UCSD-AML1 (cell line): ENCODE measurements at regions not wholly inside any gene's neighbourhood (a gene's known extent, or its start where the extent isn't known, plus 50 kb on each side); places are given as distances from the start of the nearest gene placed in this dataset.

Source experiments
- DNase-seq: peaks from one replicate; lab custom pipeline; 2025; ENCODE audit not compliant: unreplicated experiment; lab: John Stamatoyannopoulos, UW

DNA sequence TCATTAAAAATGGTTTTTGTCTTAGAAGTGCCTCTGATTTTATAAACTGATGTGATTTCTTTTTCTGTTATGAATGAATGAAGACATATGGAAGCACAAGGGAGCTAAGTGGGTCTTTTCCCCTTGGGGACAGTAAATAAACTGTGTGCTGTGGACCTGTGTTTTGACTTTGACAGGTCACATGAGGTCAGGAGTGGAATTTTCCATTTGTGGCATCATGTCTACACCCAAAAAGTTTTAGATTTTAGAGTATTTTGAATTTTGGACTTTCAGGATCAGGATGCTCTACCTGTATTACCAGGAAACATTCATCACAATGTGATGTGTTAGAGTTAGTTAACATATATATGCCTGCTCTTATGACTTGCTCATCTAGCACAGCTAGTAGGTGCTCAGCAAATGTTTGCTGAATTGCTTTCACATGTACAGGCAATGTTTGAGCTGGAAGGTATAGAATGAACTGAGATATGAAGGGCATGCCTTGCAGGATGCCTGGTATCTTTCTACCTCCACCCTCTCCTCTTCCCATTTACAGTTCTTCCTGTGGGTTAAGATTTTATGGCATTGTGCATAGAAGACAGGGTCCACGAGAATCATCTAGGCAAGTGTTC, 73.2 kb upstream of the NR3C1 start:
- no peak for DNase-seq

- no peak for DNase-seq
Measured at GRCh38 chr5:143474616-143475015, 71.1 kb upstream of the NR3C1 start.

- no peak for DNase-seq
Measured at GRCh38 chr5:143473481-143473880, 70.0 kb upstream of the NR3C1 start.

DNA sequence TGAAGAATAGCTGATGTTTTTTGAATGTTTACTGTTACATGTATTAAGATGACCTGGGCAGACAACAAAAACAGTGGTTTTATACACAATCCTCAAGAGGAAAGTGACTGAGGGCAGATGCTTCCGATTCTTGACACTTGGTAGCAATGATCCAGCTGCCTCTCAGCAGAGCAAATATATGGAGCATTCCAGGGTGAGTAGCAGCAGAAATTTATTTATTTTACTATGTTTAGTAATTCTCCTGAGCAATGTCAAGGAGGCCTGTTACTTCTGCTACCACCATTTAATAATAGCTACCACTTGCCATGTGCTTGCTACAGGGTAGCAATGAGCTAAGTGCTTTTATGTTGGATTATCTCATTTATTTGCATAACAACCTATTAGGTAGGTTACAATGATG, 69.1 kb upstream of the NR3C1 start:
- no peak for DNase-seq

DNA sequence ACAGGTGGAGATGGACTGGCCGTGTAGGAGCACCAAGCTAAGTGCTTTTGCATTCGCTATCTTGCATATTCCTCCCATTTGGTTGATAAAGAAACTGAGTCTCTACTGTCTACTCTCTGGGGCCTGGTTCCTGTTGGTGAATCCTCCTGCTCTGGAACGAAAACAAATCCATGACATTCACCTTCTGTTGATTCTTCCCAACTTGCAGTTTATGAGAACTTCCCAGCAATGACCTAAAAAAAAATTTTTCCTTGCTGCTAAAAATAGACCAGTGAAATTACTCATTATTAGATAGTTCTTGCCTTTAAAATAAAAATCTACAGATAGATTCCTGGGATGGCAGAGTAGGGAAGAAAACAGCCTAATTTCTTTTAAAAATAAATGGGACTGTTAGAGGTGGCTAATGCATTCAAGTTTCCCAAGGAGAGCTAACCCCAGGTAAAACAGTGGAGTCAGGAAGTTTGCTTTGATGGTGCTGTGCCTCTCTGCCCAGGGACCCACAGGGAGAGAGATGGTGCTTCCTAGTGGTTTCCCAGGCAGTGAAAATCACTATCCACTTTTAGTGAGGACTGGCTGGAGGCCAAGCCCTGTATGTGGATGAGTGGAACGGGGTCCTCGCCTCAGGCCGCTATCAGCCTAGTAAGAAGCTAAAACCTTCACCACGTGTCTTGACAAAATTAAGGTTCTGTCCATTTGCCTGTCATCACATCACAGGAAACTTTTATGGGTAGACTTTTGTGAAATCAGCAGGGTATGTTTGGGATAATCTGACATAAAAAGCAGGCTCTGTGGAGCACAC, 68.4 kb upstream of the NR3C1 start:
- DNase-seq = no peak

- no peak for DNase-seq
Measured at GRCh38 chr5:143471041-143471509, 67.6 kb upstream of the NR3C1 start.

DNA sequence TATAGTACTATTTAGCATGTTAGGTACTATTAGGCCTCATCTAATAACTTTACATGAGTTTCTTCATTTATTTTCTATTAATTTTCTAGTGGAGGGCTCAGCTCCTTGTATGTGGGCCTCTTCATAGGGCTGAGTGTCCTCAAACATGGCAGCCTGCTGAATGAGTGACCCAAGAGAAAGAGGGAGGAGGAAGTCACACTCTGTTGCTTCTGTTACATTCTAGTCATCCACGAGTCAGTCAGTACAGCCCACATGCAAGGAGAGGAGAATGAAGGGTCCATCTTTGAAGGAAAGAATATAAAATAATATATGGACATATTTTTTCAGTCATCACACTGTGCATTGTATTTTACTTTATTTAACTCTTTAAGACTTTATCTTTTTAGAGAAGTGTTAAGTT, 66.6 kb upstream of the NR3C1 start:
- no peak for DNase-seq

GRCh38 chr5:143469125-143469524, 65.6 kb upstream of the NR3C1 start:
- DNase-seq = no peak

GRCh38 chr5:143466632-143467031, 63.1 kb upstream of the NR3C1 start:
- no peak for DNase-seq

GRCh38 chr5:143464723-143465490, 61.4 kb upstream of the NR3C1 start:
- DNase-seq = no peak

- DNase-seq = no peak
Measured at GRCh38 chr5:143462431-143462830, 58.9 kb upstream of the NR3C1 start.

DNA sequence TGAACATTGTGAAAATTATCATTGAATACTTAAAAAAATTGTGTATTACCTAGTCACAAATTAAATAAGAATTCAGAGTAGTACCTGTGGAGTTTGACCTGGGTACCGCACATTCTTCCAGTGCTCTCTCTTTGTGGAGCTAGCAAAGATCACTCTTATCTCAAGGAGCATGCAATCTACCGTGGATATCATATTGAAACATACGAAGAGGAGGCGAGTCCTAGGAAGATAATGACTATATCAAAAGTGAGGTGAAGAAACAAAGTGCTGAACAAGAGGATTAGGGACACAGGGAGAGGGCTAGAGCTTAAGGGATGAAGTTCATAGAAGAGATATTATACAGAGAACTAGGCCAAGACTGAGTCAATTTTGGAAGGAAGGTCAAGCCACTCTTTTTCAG, 55.9 kb upstream of the NR3C1 start:
- DNase-seq = no peak

DNA sequence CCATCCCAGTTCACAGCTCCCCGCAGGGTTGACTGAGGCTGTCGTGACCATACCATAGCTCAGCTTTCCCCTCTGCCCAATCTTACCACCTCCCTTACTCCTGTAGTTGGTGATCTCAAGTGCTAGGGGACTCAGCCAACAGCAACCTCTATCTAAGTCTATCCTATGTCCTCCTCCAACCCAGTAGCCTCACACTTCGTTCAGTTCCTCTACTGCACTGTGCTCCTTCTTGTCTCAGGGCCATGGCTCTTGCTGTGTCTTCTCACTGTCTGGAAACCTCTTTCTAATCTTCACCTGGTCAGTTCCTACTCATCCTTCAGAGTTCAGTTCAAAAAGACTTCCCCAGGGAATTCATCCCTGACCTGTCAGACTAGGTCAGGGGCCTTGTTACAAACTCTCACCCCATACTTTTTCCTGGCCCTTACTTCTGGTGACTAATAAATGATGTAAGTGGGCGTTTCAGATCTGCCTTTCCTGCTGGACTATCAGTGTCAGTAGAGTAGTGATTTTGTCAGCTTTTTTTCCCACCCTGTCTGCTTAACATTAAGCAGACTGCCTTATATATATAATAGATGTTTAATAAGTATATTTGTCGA, 53.6 kb upstream of the NR3C1 start:
- DNase-seq = no peak

- DNase-seq = no peak
Measured at GRCh38 chr5:143454936-143455516, 51.5 kb upstream of the NR3C1 start.

- no peak for DNase-seq
Measured at GRCh38 chr5:143453720-143454119, 50.2 kb upstream of the NR3C1 start.
